ENCODE measurements at regions not wholly inside any gene's neighbourhood (a gene's known extent, or its start where the extent isn't known, plus 50 kb on each side); places are given as distances from the start of the nearest gene placed in this dataset.

- TF ChIP-seq CTCF (conservative IDR thresholded peaks at IDR 0.05; ENCODE audit: control insufficient read depth, insufficient read depth, low read depth, low read length): no peak
- H3K4me3 ChIP-seq (ENCODE audit: control insufficient read depth, low read depth, low read length): no peak overlapping the region
- no peak for DNase-seq (ENCODE audit: low read depth)
These were observed 300.2 kb downstream of the MN1 start for GRCh38 chr22:27501191-27501936.

GRCh38 chr22:27502327-27502726, 299.2 kb downstream of the MN1 start:
- TF ChIP-seq CTCF (conservative IDR thresholded peaks at IDR 0.05; ENCODE audit: control insufficient read depth, insufficient read depth, low read depth, low read length): no peak
- no peak for DNase-seq (ENCODE audit: low read depth)
- H3K4me3 ChIP-seq (ENCODE audit: control insufficient read depth, low read depth, low read length): no peak overlapping the region

- no peak for TF ChIP-seq CTCF (conservative IDR thresholded peaks at IDR 0.05; ENCODE audit: control insufficient read depth, insufficient read depth, low read depth, low read length)
- DNase-seq (ENCODE audit: low read depth): peak; percentile 25
- no peak overlapping the region for H3K4me3 ChIP-seq (ENCODE audit: control insufficient read depth, low read depth, low read length)
These were observed 296.9 kb downstream of the MN1 start for GRCh38 chr22:27504360-27505253.

GRCh38 chr22:27507111-27507611, 294.4 kb downstream of the MN1 start:
- DNase-seq (ENCODE audit: low read depth): no peak
- no peak overlapping the region for H3K4me3 ChIP-seq (ENCODE audit: control insufficient read depth, low read depth, low read length)
- no peak for TF ChIP-seq CTCF (conservative IDR thresholded peaks at IDR 0.05; ENCODE audit: control insufficient read depth, insufficient read depth, low read depth, low read length)

GRCh38 chr22:27507935-27508526, 293.5 kb downstream of the MN1 start:
- TF ChIP-seq CTCF (conservative IDR thresholded peaks at IDR 0.05; ENCODE audit: control insufficient read depth, insufficient read depth, low read depth, low read length): no peak
- DNase-seq (ENCODE audit: low read depth): peak; percentile 87
- H3K4me3 ChIP-seq (ENCODE audit: control insufficient read depth, low read depth, low read length): no peak overlapping the region

GRCh38 chr22:27509132-27509920, 292.2 kb downstream of the MN1 start:
- no peak overlapping the region for H3K4me3 ChIP-seq (ENCODE audit: control insufficient read depth, low read depth, low read length)
- no peak for DNase-seq (ENCODE audit: low read depth)
- no peak for TF ChIP-seq CTCF (conservative IDR thresholded peaks at IDR 0.05; ENCODE audit: control insufficient read depth, insufficient read depth, low read depth, low read length)

Measured in fibroblast of mammary gland (primary cell).